GM13976 (cell line): ENCODE measurements at regions not wholly inside any gene's neighbourhood (a gene's known extent, or its start where the extent isn't known, plus 50 kb on each side); places are given as distances from the start of the nearest gene placed in this dataset.

Experiments used
- DNase-seq: peaks from one replicate; pipeline ENCODE4 v3.0.0; 2012; ENCODE audit warnings: low spot score
- in situ Hi-C: fragments of 300-500 bp; cut with MboI; formaldehyde crosslinking; loops from one replicate; pipeline ENCODE4 v1.12.0; 2022; ENCODE audit warnings: low sequenced_read_pairs, mixed read lengths, inconsistent platforms; ENCODE audit not compliant: unreplicated experiment
- TF ChIP-seq, protein P1 (sequence below): IDR thresholded peaks from 2 replicates; pipeline ENCODE4 v1.5.1; 2012; ENCODE audit warnings: borderline replicate concordance, mild to moderate bottlenecking; ENCODE audit not compliant: insufficient read depth; ENCODE audit errors: extremely low read depth, missing control alignments, control extremely low read depth

DNA sequence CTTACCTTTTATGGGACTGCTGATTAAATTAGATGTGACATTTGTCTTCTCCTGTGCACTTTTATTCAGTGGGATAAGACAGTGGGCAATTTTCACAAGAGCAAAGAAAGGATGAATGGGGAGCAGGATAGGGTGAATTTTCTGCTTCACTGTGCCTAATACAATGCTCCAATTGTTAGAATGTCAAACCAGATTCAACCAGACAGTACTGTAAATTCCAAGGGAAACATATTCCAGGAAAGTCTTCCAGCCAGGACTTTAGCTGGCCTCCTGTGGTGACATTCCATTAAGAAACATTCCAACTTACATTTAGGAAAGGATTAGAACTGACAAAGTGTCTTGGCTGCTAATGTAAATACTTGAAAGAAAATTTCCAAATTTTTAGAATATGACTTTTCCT lies 100.1 kb upstream of the PROK2 start:
- in situ Hi-C loops = no loop called here
- DNase-seq = no peak
- TF ChIP-seq, protein P1, sequence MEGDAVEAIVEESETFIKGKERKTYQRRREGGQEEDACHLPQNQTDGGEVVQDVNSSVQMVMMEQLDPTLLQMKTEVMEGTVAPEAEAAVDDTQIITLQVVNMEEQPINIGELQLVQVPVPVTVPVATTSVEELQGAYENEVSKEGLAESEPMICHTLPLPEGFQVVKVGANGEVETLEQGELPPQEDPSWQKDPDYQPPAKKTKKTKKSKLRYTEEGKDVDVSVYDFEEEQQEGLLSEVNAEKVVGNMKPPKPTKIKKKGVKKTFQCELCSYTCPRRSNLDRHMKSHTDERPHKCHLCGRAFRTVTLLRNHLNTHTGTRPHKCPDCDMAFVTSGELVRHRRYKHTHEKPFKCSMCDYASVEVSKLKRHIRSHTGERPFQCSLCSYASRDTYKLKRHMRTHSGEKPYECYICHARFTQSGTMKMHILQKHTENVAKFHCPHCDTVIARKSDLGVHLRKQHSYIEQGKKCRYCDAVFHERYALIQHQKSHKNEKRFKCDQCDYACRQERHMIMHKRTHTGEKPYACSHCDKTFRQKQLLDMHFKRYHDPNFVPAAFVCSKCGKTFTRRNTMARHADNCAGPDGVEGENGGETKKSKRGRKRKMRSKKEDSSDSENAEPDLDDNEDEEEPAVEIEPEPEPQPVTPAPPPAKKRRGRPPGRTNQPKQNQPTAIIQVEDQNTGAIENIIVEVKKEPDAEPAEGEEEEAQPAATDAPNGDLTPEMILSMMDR = no peak

DNA sequence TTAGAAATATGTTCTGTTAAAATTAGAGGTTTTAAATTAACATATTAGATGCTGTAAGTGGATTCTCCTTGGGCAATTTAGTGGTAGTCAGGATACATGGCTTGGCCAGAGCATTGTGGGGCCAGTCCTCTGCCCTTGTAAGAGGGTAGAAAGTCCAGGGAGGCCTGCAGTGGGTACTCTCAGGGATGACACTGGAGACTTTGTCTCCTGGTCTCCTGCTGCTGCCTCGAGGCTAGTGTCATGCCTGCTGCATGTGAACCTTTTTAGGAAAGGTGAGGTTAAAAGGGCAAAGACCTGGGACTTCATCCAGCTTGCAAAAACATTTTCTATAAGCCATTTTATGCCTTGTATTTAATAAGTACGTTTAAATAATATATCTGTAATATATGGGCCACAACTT lies 96.8 kb upstream of the PROK2 start:
- no peak for DNase-seq
- in situ Hi-C loops = no loop called here
- TF ChIP-seq, protein P1 = no peak

DNA sequence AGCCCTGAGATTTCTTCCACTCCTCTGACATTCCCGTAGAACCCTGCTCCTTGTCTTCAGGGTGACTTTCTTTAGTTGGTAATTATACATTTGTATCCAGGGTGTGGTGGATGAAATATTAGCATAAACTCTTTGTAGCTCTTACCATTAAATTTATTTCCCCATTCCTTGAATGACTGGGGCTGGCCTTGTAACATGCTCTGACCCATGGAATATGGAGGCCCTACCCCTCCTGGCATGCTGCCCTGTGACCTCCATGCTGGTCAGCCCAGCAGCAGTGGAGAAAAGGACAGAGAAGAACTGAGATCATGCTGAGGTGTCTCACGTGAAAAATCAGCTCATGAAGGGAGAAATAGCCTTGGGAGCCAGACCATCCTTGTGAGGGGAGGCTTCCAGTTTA lies 96.1 kb upstream of the PROK2 start:
- DNase-seq = no peak
- in situ Hi-C loops = no loop called here
- TF ChIP-seq, protein P1 = no peak

GRCh38 chr3:71879089-71879488 lies 94.1 kb upstream of the PROK2 start:
- no peak for DNase-seq
- in situ Hi-C loops = no loop called here
- TF ChIP-seq, protein P1 = no peak

DNA sequence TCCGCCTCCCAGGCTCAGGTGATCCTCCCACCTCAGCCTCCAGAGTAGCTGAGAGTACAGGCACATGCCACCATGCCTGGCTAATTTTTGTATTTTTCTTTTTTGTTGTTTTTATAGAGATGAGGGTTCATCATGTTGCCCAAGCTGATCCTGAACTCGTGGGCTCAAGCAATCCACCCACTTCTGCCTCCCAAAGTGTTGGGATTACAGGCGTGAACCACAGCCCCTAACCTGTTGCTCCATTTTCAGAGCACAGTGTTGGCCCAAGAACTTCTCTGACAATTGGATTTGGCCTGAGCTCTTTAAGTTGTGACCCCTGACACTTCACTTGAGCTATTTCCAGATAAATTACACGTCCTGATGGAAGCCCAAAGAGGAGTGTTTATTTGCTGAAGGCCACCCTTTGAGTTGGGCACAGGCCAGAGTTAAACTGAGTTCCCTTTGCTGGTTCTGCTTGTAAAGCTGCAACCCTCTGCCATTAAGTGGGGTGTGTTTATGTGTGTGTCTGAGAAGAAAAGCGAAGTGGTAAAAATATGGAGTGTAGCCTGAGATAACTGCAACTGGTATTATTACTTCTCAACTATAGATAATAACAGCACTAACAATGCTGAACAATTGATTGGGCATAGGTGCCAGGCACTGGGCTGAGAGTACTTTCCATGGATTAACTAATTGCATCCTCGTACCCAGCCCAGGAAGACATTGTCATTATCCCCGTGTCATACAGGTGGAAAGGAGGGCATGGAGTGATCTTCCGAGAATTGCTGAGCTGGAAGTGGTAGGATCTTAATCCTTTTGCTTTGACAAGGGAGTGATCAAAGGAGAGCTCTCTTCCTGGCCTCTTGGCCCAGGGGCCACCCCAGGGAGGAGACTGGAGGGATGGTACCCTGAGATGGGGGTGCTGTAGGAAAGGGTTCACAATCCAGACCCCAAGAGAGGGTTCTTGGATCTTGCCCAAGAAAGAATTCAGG lies 91.5 kb upstream of the PROK2 start:
- no peak for DNase-seq
- in situ Hi-C loops = no loop called here
- TF ChIP-seq, protein P1 = no peak

DNA sequence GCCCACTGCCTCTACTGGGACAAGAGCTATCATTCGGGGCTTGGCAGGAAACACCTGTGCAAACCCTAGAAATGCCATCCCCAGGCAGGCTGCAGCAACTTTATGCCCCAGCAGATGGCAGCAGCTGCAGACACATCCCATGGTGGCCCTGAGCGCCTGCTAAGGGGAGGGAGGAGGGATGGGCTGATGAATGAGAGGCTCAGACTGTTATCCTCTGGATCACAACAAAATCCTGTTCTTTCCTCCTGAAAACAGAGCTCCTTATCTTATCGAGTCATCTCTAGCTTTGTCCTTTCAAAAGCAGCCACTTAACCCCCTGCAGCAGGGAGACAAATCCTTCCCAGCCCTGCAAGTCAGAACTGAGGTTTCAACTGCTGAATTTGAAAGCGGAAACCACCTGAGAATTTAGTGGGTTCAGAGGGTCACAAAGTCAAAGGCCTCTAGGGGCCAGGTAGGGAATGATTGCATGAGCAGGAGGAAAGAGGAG lies 90.6 kb upstream of the PROK2 start:
- in situ Hi-C loops = no loop called here
- TF ChIP-seq, protein P1 = peak; percentile 92
- DNase-seq = peak; percentile 72
